ENCODE measurements at regions not wholly inside any gene's neighbourhood (a gene's known extent, or its start where the extent isn't known, plus 50 kb on each side); places are given as distances from the start of the nearest gene placed in this dataset.

GRCh38 chr10:91076991-91077548 is 143.4 kb upstream of the PCGF5 start:
- intact Hi-C loops (cut with micrococcal nuclease) = no loop called here
- Histone ChIP-seq H3K9me3 (replicated peaks) (no peaks in the 10 kb centered on the region), H3K36me3 (no peaks in the 10 kb centered on the region), H3K27me3 (ENCODE audit: low read depth) (no peaks in the 10 kb centered on the region), H3K4me1 (peaks cover 39% of the 10 kb centered on the region), H3K4me3 (peak overlapping the region; percentile 30), H3K27ac (replicated peaks) (peak overlapping the region; percentile 90)
- TF ChIP-seq, protein P1, sequence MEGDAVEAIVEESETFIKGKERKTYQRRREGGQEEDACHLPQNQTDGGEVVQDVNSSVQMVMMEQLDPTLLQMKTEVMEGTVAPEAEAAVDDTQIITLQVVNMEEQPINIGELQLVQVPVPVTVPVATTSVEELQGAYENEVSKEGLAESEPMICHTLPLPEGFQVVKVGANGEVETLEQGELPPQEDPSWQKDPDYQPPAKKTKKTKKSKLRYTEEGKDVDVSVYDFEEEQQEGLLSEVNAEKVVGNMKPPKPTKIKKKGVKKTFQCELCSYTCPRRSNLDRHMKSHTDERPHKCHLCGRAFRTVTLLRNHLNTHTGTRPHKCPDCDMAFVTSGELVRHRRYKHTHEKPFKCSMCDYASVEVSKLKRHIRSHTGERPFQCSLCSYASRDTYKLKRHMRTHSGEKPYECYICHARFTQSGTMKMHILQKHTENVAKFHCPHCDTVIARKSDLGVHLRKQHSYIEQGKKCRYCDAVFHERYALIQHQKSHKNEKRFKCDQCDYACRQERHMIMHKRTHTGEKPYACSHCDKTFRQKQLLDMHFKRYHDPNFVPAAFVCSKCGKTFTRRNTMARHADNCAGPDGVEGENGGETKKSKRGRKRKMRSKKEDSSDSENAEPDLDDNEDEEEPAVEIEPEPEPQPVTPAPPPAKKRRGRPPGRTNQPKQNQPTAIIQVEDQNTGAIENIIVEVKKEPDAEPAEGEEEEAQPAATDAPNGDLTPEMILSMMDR (IDR thresholded peaks at IDR 0.05; ENCODE audit: borderline replicate concordance) = no peak
- no peak for DNase-seq

- intact Hi-C loops (cut with micrococcal nuclease) = no loop called here
- H3K4me3 ChIP-seq = peak overlapping the region; percentile 30
- H3K27ac ChIP-seq (replicated peaks) = peak overlapping the region; percentile 90
- H3K9me3 ChIP-seq (replicated peaks) = no peaks in the 10 kb centered on the region
- H3K4me1 ChIP-seq = peaks cover 39% of the 10 kb centered on the region
- no peaks in the 10 kb centered on the region for H3K36me3 ChIP-seq
- H3K27me3 ChIP-seq (ENCODE audit: low read depth) = no peaks in the 10 kb centered on the region
- TF ChIP-seq, protein P1 (IDR thresholded peaks at IDR 0.05; ENCODE audit: borderline replicate concordance) = no peak
- DNase-seq = peak; percentile 83
These were observed 142.9 kb upstream of the PCGF5 start for GRCh38 chr10:91077549-91078071.

GRCh38 chr10:91080776-91081175 is 139.7 kb upstream of the PCGF5 start:
- Histone ChIP-seq H3K9me3 (replicated peaks) (no peaks in the 10 kb centered on the region), H3K4me1 (peaks cover 36% of the 10 kb centered on the region), H3K4me3 (no peak overlapping the region), H3K27ac (replicated peaks) (no peak overlapping the region), H3K36me3 (no peaks in the 10 kb centered on the region), H3K27me3 (ENCODE audit: low read depth) (no peaks in the 10 kb centered on the region)
- DNase-seq = no peak
- TF ChIP-seq, protein P1 (IDR thresholded peaks at IDR 0.05; ENCODE audit: borderline replicate concordance) = no peak
- intact Hi-C loops (cut with micrococcal nuclease) = no loop called here

- TF ChIP-seq, protein P1 (IDR thresholded peaks at IDR 0.05; ENCODE audit: borderline replicate concordance) = no peak
- Histone ChIP-seq H3K27ac (replicated peaks) (no peak overlapping the region), H3K4me1 (peaks cover 20% of the 10 kb centered on the region), H3K4me3 (no peak overlapping the region), H3K9me3 (replicated peaks) (no peaks in the 10 kb centered on the region), H3K36me3 (no peaks in the 10 kb centered on the region), H3K27me3 (ENCODE audit: low read depth) (no peaks in the 10 kb centered on the region)
- DNase-seq = no peak
- intact Hi-C loops (cut with micrococcal nuclease) = no loop called here
These were observed 138.0 kb upstream of the PCGF5 start for GRCh38 chr10:91082447-91082846.

GRCh38 chr10:91088300-91089140 is 131.9 kb upstream of the PCGF5 start:
- H3K36me3 ChIP-seq = no peaks in the 10 kb centered on the region
- peaks cover 5% of the 10 kb centered on the region for H3K9me3 ChIP-seq (replicated peaks)
- intact Hi-C loops (cut with micrococcal nuclease) = no loop called here
- H3K4me1 ChIP-seq = peaks cover 21% of the 10 kb centered on the region
- DNase-seq = no peak
- peak overlapping the region; percentile 86 for H3K27ac ChIP-seq (replicated peaks)
- TF ChIP-seq, protein P1 (IDR thresholded peaks at IDR 0.05; ENCODE audit: borderline replicate concordance) = peak; percentile 22
- H3K27me3 ChIP-seq (ENCODE audit: low read depth) = no peaks in the 10 kb centered on the region
- H3K4me3 ChIP-seq = peak overlapping the region; percentile 29
